ENCODE measurements at regions not wholly inside any gene's neighbourhood (a gene's known extent, or its start where the extent isn't known, plus 50 kb on each side); places are given as distances from the start of the nearest gene placed in this dataset.

GRCh38 chr1:193568512-193568911 is 382.1 kb upstream of the B3GALT2 start:
- no peaks in the 10 kb centered on the region for H3K27me3 ChIP-seq (ENCODE audit: control insufficient read depth, insufficient read depth, low read length)

GRCh38 chr1:193567937-193568336 is 381.5 kb upstream of the B3GALT2 start:
- no peak overlapping the region for H3K4me3 ChIP-seq (ENCODE audit: low read depth, low read length)
- DNase-seq (ENCODE audit: low read depth) (no peak), FAIRE-seq (no peak)
- H3K36me3 ChIP-seq (ENCODE audit: control insufficient read depth, insufficient read depth, low read length), result no peaks in the 10 kb centered on the region
- H3K27me3 ChIP-seq (ENCODE audit: control insufficient read depth, insufficient read depth, low read length), result no peaks in the 10 kb centered on the region
- TF ChIP-seq, protein P1, sequence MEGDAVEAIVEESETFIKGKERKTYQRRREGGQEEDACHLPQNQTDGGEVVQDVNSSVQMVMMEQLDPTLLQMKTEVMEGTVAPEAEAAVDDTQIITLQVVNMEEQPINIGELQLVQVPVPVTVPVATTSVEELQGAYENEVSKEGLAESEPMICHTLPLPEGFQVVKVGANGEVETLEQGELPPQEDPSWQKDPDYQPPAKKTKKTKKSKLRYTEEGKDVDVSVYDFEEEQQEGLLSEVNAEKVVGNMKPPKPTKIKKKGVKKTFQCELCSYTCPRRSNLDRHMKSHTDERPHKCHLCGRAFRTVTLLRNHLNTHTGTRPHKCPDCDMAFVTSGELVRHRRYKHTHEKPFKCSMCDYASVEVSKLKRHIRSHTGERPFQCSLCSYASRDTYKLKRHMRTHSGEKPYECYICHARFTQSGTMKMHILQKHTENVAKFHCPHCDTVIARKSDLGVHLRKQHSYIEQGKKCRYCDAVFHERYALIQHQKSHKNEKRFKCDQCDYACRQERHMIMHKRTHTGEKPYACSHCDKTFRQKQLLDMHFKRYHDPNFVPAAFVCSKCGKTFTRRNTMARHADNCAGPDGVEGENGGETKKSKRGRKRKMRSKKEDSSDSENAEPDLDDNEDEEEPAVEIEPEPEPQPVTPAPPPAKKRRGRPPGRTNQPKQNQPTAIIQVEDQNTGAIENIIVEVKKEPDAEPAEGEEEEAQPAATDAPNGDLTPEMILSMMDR (IDR thresholded peaks at IDR 0.05; ENCODE audit: insufficient read depth, low read length, severe bottlenecking), result no peak

More at GRCh38 chr1:193568512-193568911, 382.1 kb upstream of the B3GALT2 start:
- no peak for DNase-seq (ENCODE audit: low read depth)
- no peaks in the 10 kb centered on the region for H3K36me3 ChIP-seq (ENCODE audit: control insufficient read depth, insufficient read depth, low read length)
- H3K4me3 ChIP-seq (ENCODE audit: low read depth, low read length), result no peak overlapping the region
- no peak for FAIRE-seq
- TF ChIP-seq, protein P1 (IDR thresholded peaks at IDR 0.05; ENCODE audit: insufficient read depth, low read length, severe bottlenecking), result no peak

- H3K27me3 ChIP-seq (ENCODE audit: control insufficient read depth, insufficient read depth, low read length), result no peaks in the 10 kb centered on the region
- TF ChIP-seq, protein P1 (IDR thresholded peaks at IDR 0.05; ENCODE audit: insufficient read depth, low read length, severe bottlenecking), result no peak
- H3K36me3 ChIP-seq (ENCODE audit: control insufficient read depth, insufficient read depth, low read length), result no peaks in the 10 kb centered on the region
- no peak for DNase-seq (ENCODE audit: low read depth)
- no peak for FAIRE-seq
- H3K4me3 ChIP-seq (ENCODE audit: low read depth, low read length), result no peak overlapping the region
Measured at GRCh38 chr1:193566735-193567134, 380.3 kb upstream of the B3GALT2 start.

DNA sequence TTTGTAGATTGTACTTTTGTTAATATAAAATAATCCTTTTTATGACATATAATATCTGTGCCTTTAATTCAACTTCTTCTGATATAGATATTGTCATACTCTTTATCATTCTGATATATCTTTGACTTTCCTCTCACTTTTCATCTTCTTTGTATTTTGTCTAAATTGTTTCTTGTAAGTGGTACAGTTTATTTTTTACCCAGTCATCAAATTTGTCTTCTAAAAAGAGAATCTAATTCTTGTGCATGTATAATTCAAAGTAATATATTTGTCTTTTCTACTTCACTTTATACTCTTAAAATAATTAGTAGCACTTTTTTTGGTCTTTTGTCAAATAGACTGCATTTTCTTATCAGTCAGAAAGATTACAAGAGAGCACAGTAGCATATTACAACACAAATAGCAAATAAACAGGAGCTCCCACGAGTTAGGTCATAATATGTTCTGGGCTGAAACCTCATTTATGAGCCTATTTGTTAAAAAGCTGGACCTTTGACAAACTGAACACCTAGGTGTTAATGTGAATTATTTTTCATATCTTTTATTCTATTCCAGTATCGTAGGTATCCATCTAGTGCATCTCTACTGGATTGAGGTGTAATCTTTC is 379.7 kb upstream of the B3GALT2 start:
- FAIRE-seq (no peak), DNase-seq (ENCODE audit: low read depth) (no peak)
- Histone ChIP-seq H3K36me3 (ENCODE audit: control insufficient read depth, insufficient read depth, low read length) (no peaks in the 10 kb centered on the region), H3K27me3 (ENCODE audit: control insufficient read depth, insufficient read depth, low read length) (no peaks in the 10 kb centered on the region), H3K4me3 (ENCODE audit: low read depth, low read length) (no peak overlapping the region)
- TF ChIP-seq, protein P1 (IDR thresholded peaks at IDR 0.05; ENCODE audit: insufficient read depth, low read length, severe bottlenecking), result no peak

DNA sequence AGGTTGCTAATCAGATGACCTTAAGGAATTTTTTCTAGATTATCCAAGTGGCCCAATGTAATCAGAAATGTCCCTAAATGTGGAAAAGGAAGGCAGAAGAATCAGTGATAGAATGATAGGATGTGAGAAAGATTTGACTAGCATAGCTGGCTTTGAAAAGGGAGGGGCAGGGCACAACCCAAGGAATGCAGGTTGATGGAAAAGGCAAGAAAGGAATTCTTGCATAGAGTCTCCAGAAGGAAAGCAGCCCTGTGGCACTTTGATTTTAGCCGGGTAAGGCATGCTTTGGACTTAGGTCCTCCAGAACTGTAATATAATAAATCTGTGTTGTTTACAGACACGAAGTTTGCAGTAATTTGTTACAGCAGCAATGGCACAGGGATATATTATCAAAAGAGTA is 375.7 kb upstream of the B3GALT2 start:
- DNase-seq (ENCODE audit: low read depth) (no peak), FAIRE-seq (no peak)
- TF ChIP-seq, protein P1 (IDR thresholded peaks at IDR 0.05; ENCODE audit: insufficient read depth, low read length, severe bottlenecking), result no peak
- H3K36me3 ChIP-seq (ENCODE audit: control insufficient read depth, insufficient read depth, low read length), result no peaks in the 10 kb centered on the region
- no peak overlapping the region for H3K4me3 ChIP-seq (ENCODE audit: low read depth, low read length)
- H3K27me3 ChIP-seq (ENCODE audit: control insufficient read depth, insufficient read depth, low read length), result no peaks in the 10 kb centered on the region

DNA sequence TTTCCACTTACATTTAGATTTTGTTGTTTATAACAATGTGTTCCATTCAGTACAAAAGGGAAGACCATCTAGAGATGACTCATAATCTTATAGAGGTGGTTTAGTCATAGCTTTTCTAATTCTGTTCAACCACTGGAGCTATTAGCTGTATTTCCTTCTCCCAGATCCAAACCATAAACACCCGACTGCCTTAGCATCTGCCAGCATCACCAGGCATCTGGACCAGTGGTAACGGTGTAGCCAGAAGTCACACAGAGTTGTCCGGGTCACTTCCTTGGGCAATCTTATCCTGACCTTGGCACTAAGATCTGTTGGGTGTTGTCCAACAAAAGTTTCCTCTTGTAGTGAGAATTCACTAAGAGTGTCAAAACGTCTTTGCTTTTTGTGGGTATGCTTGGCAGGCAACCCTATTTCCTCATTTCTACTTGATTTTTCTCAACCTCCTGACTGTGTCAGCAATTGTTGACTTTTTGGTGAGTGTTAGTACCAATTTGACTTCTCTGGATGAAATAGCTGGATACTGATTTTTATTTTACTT is 372.1 kb upstream of the B3GALT2 start:
- DNase-seq (ENCODE audit: low read depth) (peak; percentile 79), FAIRE-seq (no peak)
- H3K27me3 ChIP-seq (ENCODE audit: control insufficient read depth, insufficient read depth, low read length), result no peaks in the 10 kb centered on the region
- no peak overlapping the region for H3K4me3 ChIP-seq (ENCODE audit: low read depth, low read length)
- no peaks in the 10 kb centered on the region for H3K36me3 ChIP-seq (ENCODE audit: control insufficient read depth, insufficient read depth, low read length)
- TF ChIP-seq, protein P1 (IDR thresholded peaks at IDR 0.05; ENCODE audit: insufficient read depth, low read length, severe bottlenecking), result no peak

Data from bronchial epithelial cell (primary cell).